Trophoblast cell (in vitro differentiated cells and primary cell): ENCODE measurements at regions not wholly inside any gene's neighbourhood (a gene's known extent, or its start where the extent isn't known, plus 50 kb on each side); places are given as distances from the start of the nearest gene placed in this dataset.

Experiments
- DNase-seq, 2 donors: peaks; one replicate each; pipeline ENCODE4 v3.0.0-alpha.2; 2016
- H2AFZ ChIP-seq: 2 replicates; pipeline ENCODE4 v1.6.1; 2013; ENCODE audit warnings: low read length, moderate library complexity, mild to moderate bottlenecking; ENCODE audit not compliant: insufficient read depth, poor library complexity
- H2AK5ac ChIP-seq: 2 replicates; pipeline ENCODE4 v1.6.1; 2013; ENCODE audit warnings: mild to moderate bottlenecking, low read length
- H2BK120ac ChIP-seq: 2 replicates; pipeline ENCODE4 v1.6.1; 2013; ENCODE audit warnings: low read length, mild to moderate bottlenecking, moderate library complexity; ENCODE audit not compliant: insufficient read depth, poor library complexity
- H2BK12ac ChIP-seq: 2 replicates; pipeline ENCODE4 v1.6.1; 2013; ENCODE audit warnings: mild to moderate bottlenecking, low read length, moderate library complexity
- H2BK5ac ChIP-seq: 2 replicates; pipeline ENCODE4 v1.6.1; 2013; ENCODE audit warnings: low read length, low read depth, moderate library complexity, mild to moderate bottlenecking; ENCODE audit not compliant: poor library complexity
- H3K14ac ChIP-seq: 2 replicates; pipeline ENCODE4 v1.6.1; 2013; ENCODE audit warnings: mild to moderate bottlenecking, low read length
- H3K18ac ChIP-seq: 2 replicates; pipeline ENCODE4 v1.6.1; 2013; ENCODE audit warnings: mild to moderate bottlenecking, low read length
- H3K23ac ChIP-seq: 2 replicates; pipeline ENCODE4 v1.6.1; 2013; ENCODE audit warnings: low read length
- H3K27ac ChIP-seq: 2 replicates; pipeline ENCODE4 v1.5.1; 2013; ENCODE audit warnings: low read depth, mild to moderate bottlenecking, inconsistent platforms, low read length, moderate library complexity
- H3K27me3 ChIP-seq: 2 replicates; pipeline ENCODE4 v1.6.1; 2013; ENCODE audit warnings: inconsistent platforms, mild to moderate bottlenecking, low read length, moderate library complexity; ENCODE audit not compliant: insufficient read depth
- H3K36me3 ChIP-seq, 2 experiments: 1 replicate in 1 of 2; 2 replicates in 1 of 2; pipeline ENCODE4 v1.6.1; 2013; ENCODE audit warnings: low read length in 2 of 2, mild to moderate bottlenecking in 2 of 2, moderate library complexity in 1 of 2; ENCODE audit not compliant: insufficient read depth in 2 of 2, control insufficient read depth in 1 of 2
- H3K4ac ChIP-seq: 2 replicates; pipeline ENCODE4 v1.6.1; 2013; ENCODE audit warnings: low read depth, mild to moderate bottlenecking, low read length, moderate library complexity
- H3K4me1 ChIP-seq, 2 experiments: 1 replicate in 1 of 2; 2 replicates in 1 of 2; pipeline ENCODE4 v1.6.1; 2013; ENCODE audit warnings: low read length in 2 of 2, mild to moderate bottlenecking in 2 of 2, moderate library complexity in 1 of 2; ENCODE audit not compliant: insufficient read depth in 2 of 2, control insufficient read depth in 1 of 2
- H3K4me2 ChIP-seq: 2 replicates; pipeline ENCODE4 v1.6.1; 2013; ENCODE audit warnings: inconsistent platforms, mild to moderate bottlenecking, low read length, moderate library complexity
- H3K4me3 ChIP-seq: 2 replicates; pipeline ENCODE4 v1.5.1; 2013; ENCODE audit warnings: mild to moderate bottlenecking, low read depth, low read length, inconsistent platforms
- H3K79me1 ChIP-seq: one replicate; pipeline ENCODE4 v1.6.1; 2013; ENCODE audit warnings: low read length
- H3K79me2 ChIP-seq: 2 replicates; pipeline ENCODE4 v1.6.1; 2013; ENCODE audit warnings: low read length, mild to moderate bottlenecking; ENCODE audit not compliant: control insufficient read depth, insufficient read depth, poor library complexity
- H3K9ac ChIP-seq: 2 replicates; pipeline ENCODE4 v1.6.1; 2013; ENCODE audit warnings: mild to moderate bottlenecking, low read length
- H3K9me3 ChIP-seq: 2 replicates; pipeline ENCODE4 v1.6.1; 2013; ENCODE audit warnings: low read depth, mild to moderate bottlenecking, control low read depth, inconsistent platforms, low read length; ENCODE audit not compliant: insufficient read depth
- H4K12ac ChIP-seq: 2 replicates; pipeline ENCODE4 v1.6.1; 2013; ENCODE audit warnings: low read depth, mild to moderate bottlenecking, low read length, moderate library complexity
- H4K8ac ChIP-seq: 2 replicates; pipeline ENCODE4 v1.6.1; 2013; ENCODE audit warnings: low read depth, mild to moderate bottlenecking, low read length, moderate library complexity
- H4K91ac ChIP-seq: one replicate; pipeline ENCODE4 v1.6.1; 2013; ENCODE audit warnings: low read depth, mild to moderate bottlenecking, low read length, moderate library complexity
- WGBS: extraction: QIAGEN DNeasy Blood & Tissue Kit; methylation state at CpG from one replicate; pipeline ENCODE4 v1.1.7; 2013; ENCODE audit warnings: missing lambda C conversion rate; ENCODE audit not compliant: insufficient read length, insufficient coverage; ENCODE audit errors: extremely low coverage; 5-methylcytosine and 5-hydroxymethylcytosine counted together

- H2AK5ac ChIP-seq: no peak overlapping the region
- no peak overlapping the region for H4K8ac ChIP-seq
- H3K4ac ChIP-seq: no peak overlapping the region
- H2AFZ ChIP-seq: no peak overlapping the region
- no peaks in the 10 kb centered on the region for H3K9me3 ChIP-seq
- DNase-seq: peak in 1 of 2 donors; percentile 34
- H2BK120ac ChIP-seq: no peak overlapping the region
- H3K14ac ChIP-seq: no peak overlapping the region
- no peaks in the 10 kb centered on the region for H3K36me3 ChIP-seq
- peaks cover 7% of the 10 kb centered on the region for H3K79me1 ChIP-seq
- WGBS: no CpG with 5 or more reads among the region's 21 CpGs
- no peak overlapping the region for H3K18ac ChIP-seq
- no peak overlapping the region for H3K4me2 ChIP-seq
- H4K12ac ChIP-seq: no peak overlapping the region
- H3K27ac ChIP-seq: no peak overlapping the region
- peak overlapping the region; percentile 9 for H4K91ac ChIP-seq
- no peak overlapping the region for H3K23ac ChIP-seq
- peaks cover 16 to 21% of the 10 kb centered on the region in 2 experiments for H3K4me1 ChIP-seq
- no peak overlapping the region for H2BK5ac ChIP-seq
- H3K79me2 ChIP-seq: no peaks in the 10 kb centered on the region
- no peak overlapping the region for H2BK12ac ChIP-seq
- H3K4me3 ChIP-seq: no peak overlapping the region
- H3K27me3 ChIP-seq: no peaks in the 10 kb centered on the region
- H3K9ac ChIP-seq: no peak overlapping the region
These were observed 116.6 kb upstream of the RPS6KA2 start for GRCh38 chr6:166743406-166744222.

GRCh38 chr6:166742981-166743380, 115.9 kb upstream of the RPS6KA2 start:
- Histone ChIP-seq H4K8ac (no peak overlapping the region), H3K4me3 (no peak overlapping the region), H3K27ac (no peak overlapping the region), H4K12ac (no peak overlapping the region), H2AFZ (no peak overlapping the region), H3K79me2 (no peaks in the 10 kb centered on the region), H2AK5ac (no peak overlapping the region), H2BK12ac (no peak overlapping the region), H3K27me3 (no peaks in the 10 kb centered on the region), H3K9ac (no peak overlapping the region), H2BK5ac (no peak overlapping the region), H3K79me1 (peaks cover 9% of the 10 kb centered on the region), H3K9me3 (no peaks in the 10 kb centered on the region), H4K91ac (peak overlapping the region; percentile 9), H3K14ac (no peak overlapping the region), H3K23ac (no peak overlapping the region), H2BK120ac (no peak overlapping the region), H3K4ac (no peak overlapping the region), H3K18ac (no peak overlapping the region), H3K4me1 (peaks cover 19 to 26% of the 10 kb centered on the region in 2 experiments), H3K36me3 (no peaks in the 10 kb centered on the region), H3K4me2 (no peak overlapping the region)
- no CpG with 5 or more reads among the region's 7 CpGs for WGBS
- DNase-seq: no peak

- DNase-seq: no peak
- peaks cover 19 to 26% of the 10 kb centered on the region in 2 experiments for H3K4me1 ChIP-seq
- H2BK12ac ChIP-seq: peak overlapping the region; percentile 21
- WGBS: no CpG with 5 or more reads among the region's 1 CpG
- H4K12ac ChIP-seq: no peak overlapping the region
- peak overlapping the region; percentile 16 for H2BK5ac ChIP-seq
- H3K4me3 ChIP-seq: no peak overlapping the region
- peak overlapping the region; percentile 45 for H4K91ac ChIP-seq
- H3K23ac ChIP-seq: no peak overlapping the region
- no peak overlapping the region for H3K4me2 ChIP-seq
- no peak overlapping the region for H4K8ac ChIP-seq
- peak overlapping the region; percentile 36 for H2BK120ac ChIP-seq
- H3K18ac ChIP-seq: no peak overlapping the region
- no peak overlapping the region for H3K27ac ChIP-seq
- H3K27me3 ChIP-seq: no peaks in the 10 kb centered on the region
- H3K9me3 ChIP-seq: no peaks in the 10 kb centered on the region
- peaks cover 9% of the 10 kb centered on the region for H3K79me1 ChIP-seq
- no peaks in the 10 kb centered on the region for H3K79me2 ChIP-seq
- no peaks in the 10 kb centered on the region for H3K36me3 ChIP-seq
- H3K4ac ChIP-seq: no peak overlapping the region
- H3K14ac ChIP-seq: peak overlapping the region; percentile 7
- no peak overlapping the region for H2AK5ac ChIP-seq
- H3K9ac ChIP-seq: no peak overlapping the region
- no peak overlapping the region for H2AFZ ChIP-seq
These were observed 112.9 kb upstream of the RPS6KA2 start for GRCh38 chr6:166739976-166740318.

- peaks cover 17 to 23% of the 10 kb centered on the region in 2 experiments for H3K4me1 ChIP-seq
- H2BK5ac ChIP-seq: no peak overlapping the region
- no peak for DNase-seq
- no peak overlapping the region for H3K27ac ChIP-seq
- no peaks in the 10 kb centered on the region for H3K36me3 ChIP-seq
- H3K18ac ChIP-seq: no peak overlapping the region
- no peaks in the 10 kb centered on the region for H3K9me3 ChIP-seq
- H2BK12ac ChIP-seq: peak overlapping the region; percentile 21
- H3K4ac ChIP-seq: peak overlapping the region; percentile 6
- no peak overlapping the region for H3K4me3 ChIP-seq
- H3K79me1 ChIP-seq: peaks cover 9% of the 10 kb centered on the region
- H2AFZ ChIP-seq: no peak overlapping the region
- no peak overlapping the region for H3K9ac ChIP-seq
- H2BK120ac ChIP-seq: no peak overlapping the region
- H3K4me2 ChIP-seq: no peak overlapping the region
- H4K8ac ChIP-seq: no peak overlapping the region
- H4K12ac ChIP-seq: no peak overlapping the region
- peak overlapping the region; percentile 45 for H4K91ac ChIP-seq
- no peak overlapping the region for H2AK5ac ChIP-seq
- WGBS: no CpG with 5 or more reads among the region's 18 CpGs
- no peaks in the 10 kb centered on the region for H3K27me3 ChIP-seq
- H3K79me2 ChIP-seq: no peaks in the 10 kb centered on the region
- no peak overlapping the region for H3K23ac ChIP-seq
- H3K14ac ChIP-seq: peak overlapping the region; percentile 7
These were observed 112.3 kb upstream of the RPS6KA2 start for GRCh38 chr6:166739117-166739975.
